ENCODE measurements at regions not wholly inside any gene's neighbourhood (a gene's known extent, or its start where the extent isn't known, plus 50 kb on each side); places are given as distances from the start of the nearest gene placed in this dataset.

DNA sequence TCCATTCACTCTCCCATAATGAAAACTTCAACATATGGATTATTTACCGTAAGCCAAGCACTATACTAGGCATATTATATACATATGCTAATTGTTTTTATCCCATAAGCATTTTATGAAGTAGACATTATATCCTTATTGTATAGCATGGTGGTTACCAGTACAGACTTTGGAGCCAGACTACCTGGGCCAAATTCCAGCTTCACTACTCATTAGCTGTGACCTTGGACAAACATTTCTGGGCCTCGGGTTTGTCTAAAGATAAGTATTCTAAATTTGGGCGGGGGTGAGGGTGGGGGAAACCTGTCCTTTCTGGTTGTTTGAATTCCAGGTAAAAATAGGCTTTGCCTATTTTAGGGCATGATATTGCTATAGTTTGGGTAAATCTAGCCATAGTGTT, 66.5 kb upstream of the P2RY1 start:
- TF ChIP-seq, protein P1, sequence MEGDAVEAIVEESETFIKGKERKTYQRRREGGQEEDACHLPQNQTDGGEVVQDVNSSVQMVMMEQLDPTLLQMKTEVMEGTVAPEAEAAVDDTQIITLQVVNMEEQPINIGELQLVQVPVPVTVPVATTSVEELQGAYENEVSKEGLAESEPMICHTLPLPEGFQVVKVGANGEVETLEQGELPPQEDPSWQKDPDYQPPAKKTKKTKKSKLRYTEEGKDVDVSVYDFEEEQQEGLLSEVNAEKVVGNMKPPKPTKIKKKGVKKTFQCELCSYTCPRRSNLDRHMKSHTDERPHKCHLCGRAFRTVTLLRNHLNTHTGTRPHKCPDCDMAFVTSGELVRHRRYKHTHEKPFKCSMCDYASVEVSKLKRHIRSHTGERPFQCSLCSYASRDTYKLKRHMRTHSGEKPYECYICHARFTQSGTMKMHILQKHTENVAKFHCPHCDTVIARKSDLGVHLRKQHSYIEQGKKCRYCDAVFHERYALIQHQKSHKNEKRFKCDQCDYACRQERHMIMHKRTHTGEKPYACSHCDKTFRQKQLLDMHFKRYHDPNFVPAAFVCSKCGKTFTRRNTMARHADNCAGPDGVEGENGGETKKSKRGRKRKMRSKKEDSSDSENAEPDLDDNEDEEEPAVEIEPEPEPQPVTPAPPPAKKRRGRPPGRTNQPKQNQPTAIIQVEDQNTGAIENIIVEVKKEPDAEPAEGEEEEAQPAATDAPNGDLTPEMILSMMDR (IDR thresholded peaks at IDR 0.05) = no peak
- TF ChIP-seq POLR2AphosphoS5 (IDR thresholded peaks at IDR 0.05) = no peak
- no peak for TF ChIP-seq POLR2A (IDR thresholded peaks at IDR 0.05)
- no peak for TF ChIP-seq EP300 (IDR thresholded peaks at IDR 0.05)

Data from upper lobe of left lung (tissue), 4 donors.